GM23338 (cell line): ENCODE measurements at regions not wholly inside any gene's neighbourhood (a gene's known extent, or its start where the extent isn't known, plus 50 kb on each side); places are given as distances from the start of the nearest gene placed in this dataset.

Source experiments
- ATAC-seq: fragments of 200-7000 bp; cut with Tn5 transposase; 3 replicates; pipeline ENCODE4 v1.9.1; 2020
- DNase-seq: peaks from one replicate; pipeline ENCODE4 v3.0.0-alpha.2; 2015; ENCODE audit warnings: low spot score
- H2AFZ ChIP-seq: fragments of 200-600 bp; sonication (generic); 2 replicates; pipeline ENCODE4 v1.8.0; 2016; ENCODE audit warnings: antibody characterized with exemption, mild to moderate bottlenecking, moderate library complexity
- H3F3A ChIP-seq: fragments of 200-600 bp; sonication (generic); replicated peaks from 2 replicates; pipeline ENCODE4 v1.8.0; 2017; ENCODE audit warnings: antibody characterized with exemption, mixed run types, low read depth
- H3K27ac ChIP-seq: fragments of 200-600 bp; sonication (generic); 2 replicates; pipeline ENCODE4 v1.6.1; 2016; ENCODE audit warnings: low read depth
- H3K27me3 ChIP-seq: fragments of 200-600 bp; sonication (generic); 2 replicates; pipeline ENCODE4 v1.8.0; 2016; ENCODE audit warnings: mild to moderate bottlenecking, mixed run types, moderate library complexity; ENCODE audit not compliant: insufficient read depth
- H3K36me3 ChIP-seq: fragments of 200-600 bp; sonication (generic); 2 replicates; pipeline ENCODE4 v1.8.0; 2016; ENCODE audit warnings: mild to moderate bottlenecking; ENCODE audit not compliant: insufficient read depth
- H3K4me1 ChIP-seq: fragments of 200-600 bp; sonication (generic); 2 replicates; pipeline ENCODE4 v1.8.0; 2016; ENCODE audit warnings: mild to moderate bottlenecking, moderate library complexity; ENCODE audit not compliant: insufficient read depth
- H3K4me2 ChIP-seq: fragments of 200-600 bp; sonication (generic); 2 replicates; pipeline ENCODE4 v1.7.1; 2017; ENCODE audit warnings: mixed run types
- H3K4me3 ChIP-seq: fragments of 200-600 bp; sonication (generic); 2 replicates; pipeline ENCODE4 v1.6.1; 2016; ENCODE audit warnings: mixed run types
- H3K79me2 ChIP-seq: fragments of 200-600 bp; sonication (generic); replicated peaks from 2 replicates; pipeline ENCODE4 v1.8.0; 2017; ENCODE audit warnings: mild to moderate bottlenecking; ENCODE audit not compliant: insufficient read depth
- H3K9me2 ChIP-seq: fragments of 200-600 bp; sonication (generic); 2 replicates; pipeline ENCODE4 v1.8.0; 2017; ENCODE audit not compliant: insufficient read depth
- H4K20me1 ChIP-seq: fragments of 200-600 bp; sonication (generic); replicated peaks from 2 replicates; pipeline ENCODE4 v1.8.0; 2017; ENCODE audit warnings: mild to moderate bottlenecking; ENCODE audit not compliant: insufficient read depth
- H3K27ac Mint-ChIP-seq: 2 replicates; pipeline ENCODE4 v1.8.0; 2020; ENCODE audit warnings: inconsistent platforms, mild to moderate bottlenecking, moderate library complexity, mixed read lengths
- H3K27me3 Mint-ChIP-seq: 3 replicates; pipeline ENCODE4 v1.8.0; 2022; ENCODE audit warnings: low read depth, mild to moderate bottlenecking, moderate library complexity, mixed read lengths, inconsistent platforms; ENCODE audit not compliant: insufficient read depth, poor library complexity
- H3K36me3 Mint-ChIP-seq: 3 replicates; pipeline ENCODE4 v1.8.0; 2021; ENCODE audit warnings: low read depth, mild to moderate bottlenecking, inconsistent platforms, moderate library complexity, mixed read lengths
- H3K4me1 Mint-ChIP-seq: 3 replicates; pipeline ENCODE4 v1.8.0; 2020; ENCODE audit warnings: mild to moderate bottlenecking, inconsistent platforms, mixed read lengths
- H3K4me3 Mint-ChIP-seq: 3 replicates; pipeline ENCODE4 v1.8.0; 2021; ENCODE audit warnings: moderate library complexity, mild to moderate bottlenecking, inconsistent platforms, mixed read lengths
- H3K9me3 Mint-ChIP-seq: 3 replicates; pipeline ENCODE4 v1.8.0; 2020; ENCODE audit warnings: moderate library complexity, mild to moderate bottlenecking, inconsistent platforms, mixed read lengths
- CREB1 ChIP-seq: fragments of 250-450 bp; sonication (Bioruptor Pico); IDR thresholded peaks from 2 replicates; pipeline ENCODE4 v1.5.0; 2020; ENCODE audit warnings: low read depth, mild to moderate bottlenecking, moderate library complexity
- EZH2 ChIP-seq: fragments of 200-600 bp; sonication (generic); IDR thresholded peaks from one replicate; pipeline ENCODE4 v1.8.0; 2017; ENCODE audit warnings: antibody characterized with exemption, mild to moderate bottlenecking, low read depth; ENCODE audit not compliant: unreplicated experiment
- EZH2phosphoT487 ChIP-seq: fragments of 200-600 bp; sonication (generic); IDR thresholded peaks from one replicate; pipeline ENCODE4 v1.8.1; 2018; ENCODE audit warnings: antibody characterized with exemption; ENCODE audit not compliant: unreplicated experiment
- JUNB ChIP-seq: IDR thresholded peaks from one replicate; pipeline ENCODE4 v1.6.1; 2016; ENCODE audit warnings: antibody characterized with exemption; ENCODE audit not compliant: unreplicated experiment
- NANOG ChIP-seq: IDR thresholded peaks from 2 replicates; pipeline ENCODE4 v1.6.1; 2016; ENCODE audit warnings: antibody characterized with exemption, borderline replicate concordance
- POLR2AphosphoS5 ChIP-seq: IDR thresholded peaks from 2 replicates; pipeline ENCODE4 v1.6.1; 2016; ENCODE audit warnings: antibody characterized with exemption, low read depth
- STAT1 ChIP-seq: IDR thresholded peaks from one replicate; pipeline ENCODE4 v1.6.1; 2016; ENCODE audit warnings: antibody characterized with exemption; ENCODE audit not compliant: unreplicated experiment
- ZNF114 ChIP-seq: fragments of 250-450 bp; sonication (Bioruptor Pico); IDR thresholded peaks from 2 replicates; pipeline ENCODE4 v1.5.0; 2020; ENCODE audit warnings: mild to moderate bottlenecking, moderate library complexity
- ZNF331 ChIP-seq: fragments of 250-450 bp; sonication (Bioruptor Pico); IDR thresholded peaks from 2 replicates; pipeline ENCODE4 v1.5.0; 2020; ENCODE audit warnings: low read depth, mild to moderate bottlenecking, moderate library complexity
- TF ChIP-seq, protein P1 (sequence below): fragments of 250-450 bp; sonication (Bioruptor Pico); IDR thresholded peaks from 2 replicates; pipeline ENCODE4 v1.5.0; 2020; ENCODE audit warnings: mild to moderate bottlenecking, moderate library complexity
- TF ChIP-seq, protein P2 (sequence below): IDR thresholded peaks from one replicate; pipeline ENCODE4 v1.6.1; 2018; ENCODE audit warnings: antibody characterized with exemption; ENCODE audit not compliant: unreplicated experiment
- TF ChIP-seq, protein P3 (sequence below): IDR thresholded peaks from 2 replicates; pipeline ENCODE4 v1.6.1; 2016; ENCODE audit warnings: antibody characterized with exemption
- TF ChIP-seq, protein P4 (sequence below), 2 experiments: fragments of 200-600 bp in 1 of 2; sonication (generic) in 1 of 2; conservative IDR thresholded peaks; 2 replicates each; pipeline versions ENCODE4 v1.5.1 to v1.6.1; 2016 to 2017; ENCODE audit warnings: antibody characterized with exemption in 2 of 2, low read depth in 2 of 2, mild to moderate bottlenecking in 2 of 2, moderate library complexity in 1 of 2

DNA sequence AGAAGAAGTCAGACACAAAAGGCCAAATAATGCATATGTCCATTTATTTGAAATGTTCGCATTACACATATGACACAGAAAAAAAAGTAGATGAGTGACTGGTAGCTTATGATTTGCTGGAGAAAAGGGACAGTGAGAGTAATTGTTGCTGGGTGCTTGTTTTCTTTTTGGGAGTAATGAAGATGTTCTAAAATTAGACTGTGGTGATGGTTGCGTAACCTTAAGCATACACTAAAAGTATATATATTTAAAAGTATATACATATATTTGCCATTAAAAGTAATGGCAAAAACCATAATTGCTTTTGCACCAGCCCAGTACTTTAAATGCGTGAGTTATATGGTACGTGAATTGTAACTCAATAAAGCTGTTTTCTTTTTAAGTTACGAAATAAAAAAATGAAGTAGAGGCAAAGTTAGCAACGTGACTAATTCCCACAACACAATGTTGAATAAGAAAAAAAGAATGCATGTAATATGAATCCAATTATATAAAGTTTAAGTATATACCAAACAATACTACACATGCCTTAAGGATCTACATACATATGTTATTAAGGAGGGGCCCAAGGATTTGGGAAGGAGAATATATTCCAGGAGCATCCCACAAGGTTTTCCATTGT lies 360.4 kb upstream of the CELF2 start:
- Histone ChIP-seq H3F3A (no peaks in the 10 kb centered on the region), H3K79me2 (no peaks in the 10 kb centered on the region), H3K9me2 (no peaks in the 10 kb centered on the region), H3K4me1 (no peaks in the 10 kb centered on the region), H3K4me3 (no peak overlapping the region), H3K4me2 (no peak overlapping the region), H4K20me1 (no peaks in the 10 kb centered on the region), H2AFZ (no peak overlapping the region), H3K27me3 (no peaks in the 10 kb centered on the region), H3K36me3 (no peaks in the 10 kb centered on the region), H3K27ac (no peak overlapping the region)
- H3K4me3 Mint-ChIP-seq: no peak overlapping the region
- H3K27ac Mint-ChIP-seq: no peak overlapping the region
- peaks cover 4% of the 10 kb centered on the region; the same call in 1 of the 3 replicates for H3K36me3 Mint-ChIP-seq
- no peaks in the 10 kb centered on the region for H3K27me3 Mint-ChIP-seq
- H3K4me1 Mint-ChIP-seq: no peaks in the 10 kb centered on the region
- no peak for DNase-seq
- peaks cover 3% of the 10 kb centered on the region; the same call in 2 of the 3 replicates for H3K9me3 Mint-ChIP-seq
- ATAC-seq: no peak
- TF ChIP-seq, protein P1, sequence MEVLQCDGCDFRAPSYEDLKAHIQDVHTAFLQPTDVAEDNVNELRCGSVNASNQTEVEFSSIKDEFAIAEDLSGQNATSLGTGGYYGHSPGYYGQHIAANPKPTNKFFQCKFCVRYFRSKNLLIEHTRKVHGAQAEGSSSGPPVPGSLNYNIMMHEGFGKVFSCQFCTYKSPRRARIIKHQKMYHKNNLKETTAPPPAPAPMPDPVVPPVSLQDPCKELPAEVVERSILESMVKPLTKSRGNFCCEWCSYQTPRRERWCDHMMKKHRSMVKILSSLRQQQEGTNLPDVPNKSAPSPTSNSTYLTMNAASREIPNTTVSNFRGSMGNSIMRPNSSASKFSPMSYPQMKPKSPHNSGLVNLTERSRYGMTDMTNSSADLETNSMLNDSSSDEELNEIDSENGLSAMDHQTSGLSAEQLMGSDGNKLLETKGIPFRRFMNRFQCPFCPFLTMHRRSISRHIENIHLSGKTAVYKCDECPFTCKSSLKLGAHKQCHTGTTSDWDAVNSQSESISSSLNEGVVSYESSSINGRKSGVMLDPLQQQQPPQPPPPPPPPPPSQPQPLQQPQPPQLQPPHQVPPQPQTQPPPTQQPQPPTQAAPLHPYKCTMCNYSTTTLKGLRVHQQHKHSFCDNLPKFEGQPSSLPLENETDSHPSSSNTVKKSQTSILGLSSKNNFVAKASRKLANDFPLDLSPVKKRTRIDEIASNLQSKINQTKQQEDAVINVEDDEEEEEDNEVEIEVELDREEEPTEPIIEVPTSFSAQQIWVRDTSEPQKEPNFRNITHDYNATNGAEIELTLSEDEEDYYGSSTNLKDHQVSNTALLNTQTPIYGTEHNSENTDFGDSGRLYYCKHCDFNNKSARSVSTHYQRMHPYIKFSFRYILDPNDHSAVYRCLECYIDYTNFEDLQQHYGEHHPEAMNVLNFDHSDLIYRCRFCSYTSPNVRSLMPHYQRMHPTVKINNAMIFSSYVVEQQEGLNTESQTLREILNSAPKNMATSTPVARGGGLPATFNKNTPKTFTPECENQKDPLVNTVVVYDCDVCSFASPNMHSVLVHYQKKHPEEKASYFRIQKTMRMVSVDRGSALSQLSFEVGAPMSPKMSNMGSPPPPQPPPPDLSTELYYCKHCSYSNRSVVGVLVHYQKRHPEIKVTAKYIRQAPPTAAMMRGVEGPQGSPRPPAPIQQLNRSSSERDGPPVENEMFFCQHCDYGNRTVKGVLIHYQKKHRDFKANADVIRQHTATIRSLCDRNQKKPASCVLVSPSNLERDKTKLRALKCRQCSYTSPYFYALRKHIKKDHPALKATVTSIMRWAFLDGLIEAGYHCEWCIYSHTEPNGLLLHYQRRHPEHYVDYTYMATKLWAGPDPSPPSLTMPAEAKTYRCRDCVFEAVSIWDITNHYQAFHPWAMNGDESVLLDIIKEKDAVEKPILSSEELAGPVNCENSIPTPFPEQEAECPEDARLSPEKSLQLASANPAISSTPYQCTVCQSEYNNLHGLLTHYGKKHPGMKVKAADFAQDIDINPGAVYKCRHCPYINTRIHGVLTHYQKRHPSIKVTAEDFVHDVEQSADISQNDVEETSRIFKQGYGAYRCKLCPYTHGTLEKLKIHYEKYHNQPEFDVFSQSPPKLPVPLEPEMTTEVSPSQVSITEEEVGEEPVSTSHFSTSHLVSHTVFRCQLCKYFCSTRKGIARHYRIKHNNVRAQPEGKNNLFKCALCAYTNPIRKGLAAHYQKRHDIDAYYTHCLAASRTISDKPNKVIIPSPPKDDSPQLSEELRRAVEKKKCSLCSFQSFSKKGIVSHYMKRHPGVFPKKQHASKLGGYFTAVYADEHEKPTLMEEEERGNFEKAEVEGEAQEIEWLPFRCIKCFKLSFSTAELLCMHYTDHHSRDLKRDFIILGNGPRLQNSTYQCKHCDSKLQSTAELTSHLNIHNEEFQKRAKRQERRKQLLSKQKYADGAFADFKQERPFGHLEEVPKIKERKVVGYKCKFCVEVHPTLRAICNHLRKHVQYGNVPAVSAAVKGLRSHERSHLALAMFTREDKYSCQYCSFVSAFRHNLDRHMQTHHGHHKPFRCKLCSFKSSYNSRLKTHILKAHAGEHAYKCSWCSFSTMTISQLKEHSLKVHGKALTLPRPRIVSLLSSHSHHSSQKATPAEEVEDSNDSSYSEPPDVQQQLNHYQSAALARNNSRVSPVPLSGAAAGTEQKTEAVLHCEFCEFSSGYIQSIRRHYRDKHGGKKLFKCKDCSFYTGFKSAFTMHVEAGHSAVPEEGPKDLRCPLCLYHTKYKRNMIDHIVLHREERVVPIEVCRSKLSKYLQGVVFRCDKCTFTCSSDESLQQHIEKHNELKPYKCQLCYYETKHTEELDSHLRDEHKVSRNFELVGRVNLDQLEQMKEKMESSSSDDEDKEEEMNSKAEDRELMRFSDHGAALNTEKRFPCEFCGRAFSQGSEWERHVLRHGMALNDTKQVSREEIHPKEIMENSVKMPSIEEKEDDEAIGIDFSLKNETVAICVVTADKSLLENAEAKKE: no peak
- no peak for TF ChIP-seq EZH2phosphoT487
- TF ChIP-seq NANOG: no peak
- no peak for TF ChIP-seq EZH2
- no peak for TF ChIP-seq POLR2AphosphoS5
- no peak for TF ChIP-seq CREB1
- TF ChIP-seq STAT1: no peak
- no peak for TF ChIP-seq ZNF114 (CRISPR knock-in tag)
- TF ChIP-seq ZNF331 (CRISPR knock-in tag): no peak
- TF ChIP-seq, protein P2, sequence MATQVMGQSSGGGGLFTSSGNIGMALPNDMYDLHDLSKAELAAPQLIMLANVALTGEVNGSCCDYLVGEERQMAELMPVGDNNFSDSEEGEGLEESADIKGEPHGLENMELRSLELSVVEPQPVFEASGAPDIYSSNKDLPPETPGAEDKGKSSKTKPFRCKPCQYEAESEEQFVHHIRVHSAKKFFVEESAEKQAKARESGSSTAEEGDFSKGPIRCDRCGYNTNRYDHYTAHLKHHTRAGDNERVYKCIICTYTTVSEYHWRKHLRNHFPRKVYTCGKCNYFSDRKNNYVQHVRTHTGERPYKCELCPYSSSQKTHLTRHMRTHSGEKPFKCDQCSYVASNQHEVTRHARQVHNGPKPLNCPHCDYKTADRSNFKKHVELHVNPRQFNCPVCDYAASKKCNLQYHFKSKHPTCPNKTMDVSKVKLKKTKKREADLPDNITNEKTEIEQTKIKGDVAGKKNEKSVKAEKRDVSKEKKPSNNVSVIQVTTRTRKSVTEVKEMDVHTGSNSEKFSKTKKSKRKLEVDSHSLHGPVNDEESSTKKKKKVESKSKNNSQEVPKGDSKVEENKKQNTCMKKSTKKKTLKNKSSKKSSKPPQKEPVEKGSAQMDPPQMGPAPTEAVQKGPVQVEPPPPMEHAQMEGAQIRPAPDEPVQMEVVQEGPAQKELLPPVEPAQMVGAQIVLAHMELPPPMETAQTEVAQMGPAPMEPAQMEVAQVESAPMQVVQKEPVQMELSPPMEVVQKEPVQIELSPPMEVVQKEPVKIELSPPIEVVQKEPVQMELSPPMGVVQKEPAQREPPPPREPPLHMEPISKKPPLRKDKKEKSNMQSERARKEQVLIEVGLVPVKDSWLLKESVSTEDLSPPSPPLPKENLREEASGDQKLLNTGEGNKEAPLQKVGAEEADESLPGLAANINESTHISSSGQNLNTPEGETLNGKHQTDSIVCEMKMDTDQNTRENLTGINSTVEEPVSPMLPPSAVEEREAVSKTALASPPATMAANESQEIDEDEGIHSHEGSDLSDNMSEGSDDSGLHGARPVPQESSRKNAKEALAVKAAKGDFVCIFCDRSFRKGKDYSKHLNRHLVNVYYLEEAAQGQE: no peak
- TF ChIP-seq, protein P3, sequence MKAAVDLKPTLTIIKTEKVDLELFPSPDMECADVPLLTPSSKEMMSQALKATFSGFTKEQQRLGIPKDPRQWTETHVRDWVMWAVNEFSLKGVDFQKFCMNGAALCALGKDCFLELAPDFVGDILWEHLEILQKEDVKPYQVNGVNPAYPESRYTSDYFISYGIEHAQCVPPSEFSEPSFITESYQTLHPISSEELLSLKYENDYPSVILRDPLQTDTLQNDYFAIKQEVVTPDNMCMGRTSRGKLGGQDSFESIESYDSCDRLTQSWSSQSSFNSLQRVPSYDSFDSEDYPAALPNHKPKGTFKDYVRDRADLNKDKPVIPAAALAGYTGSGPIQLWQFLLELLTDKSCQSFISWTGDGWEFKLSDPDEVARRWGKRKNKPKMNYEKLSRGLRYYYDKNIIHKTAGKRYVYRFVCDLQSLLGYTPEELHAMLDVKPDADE: no peak
- no peak for TF ChIP-seq JUNB
- TF ChIP-seq, protein P4, sequence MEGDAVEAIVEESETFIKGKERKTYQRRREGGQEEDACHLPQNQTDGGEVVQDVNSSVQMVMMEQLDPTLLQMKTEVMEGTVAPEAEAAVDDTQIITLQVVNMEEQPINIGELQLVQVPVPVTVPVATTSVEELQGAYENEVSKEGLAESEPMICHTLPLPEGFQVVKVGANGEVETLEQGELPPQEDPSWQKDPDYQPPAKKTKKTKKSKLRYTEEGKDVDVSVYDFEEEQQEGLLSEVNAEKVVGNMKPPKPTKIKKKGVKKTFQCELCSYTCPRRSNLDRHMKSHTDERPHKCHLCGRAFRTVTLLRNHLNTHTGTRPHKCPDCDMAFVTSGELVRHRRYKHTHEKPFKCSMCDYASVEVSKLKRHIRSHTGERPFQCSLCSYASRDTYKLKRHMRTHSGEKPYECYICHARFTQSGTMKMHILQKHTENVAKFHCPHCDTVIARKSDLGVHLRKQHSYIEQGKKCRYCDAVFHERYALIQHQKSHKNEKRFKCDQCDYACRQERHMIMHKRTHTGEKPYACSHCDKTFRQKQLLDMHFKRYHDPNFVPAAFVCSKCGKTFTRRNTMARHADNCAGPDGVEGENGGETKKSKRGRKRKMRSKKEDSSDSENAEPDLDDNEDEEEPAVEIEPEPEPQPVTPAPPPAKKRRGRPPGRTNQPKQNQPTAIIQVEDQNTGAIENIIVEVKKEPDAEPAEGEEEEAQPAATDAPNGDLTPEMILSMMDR (conservative IDR thresholded peaks at IDR 0.05; ENCODE audit: low read depth in 2 of 2): no peak
